GM23338 (cell line): ENCODE measurements at regions not wholly inside any gene's neighbourhood (a gene's known extent, or its start where the extent isn't known, plus 50 kb on each side); places are given as distances from the start of the nearest gene placed in this dataset.
A peak's percentile ranks its signal among the peaks of the same experiment; 100 is the strongest.

Source experiments
- ATAC-seq: fragments of 200-7000 bp; cut with Tn5 transposase; 3 replicates; pipeline ENCODE4 v1.9.1; 2020
- DNase-seq: peaks from one replicate; pipeline ENCODE4 v3.0.0-alpha.2; 2015; ENCODE audit warnings: low spot score
- H2AFZ ChIP-seq: fragments of 200-600 bp; sonication (generic); 2 replicates; pipeline ENCODE4 v1.8.0; 2016; ENCODE audit warnings: antibody characterized with exemption, mild to moderate bottlenecking, moderate library complexity
- H3F3A ChIP-seq: fragments of 200-600 bp; sonication (generic); replicated peaks from 2 replicates; pipeline ENCODE4 v1.8.0; 2017; ENCODE audit warnings: antibody characterized with exemption, mixed run types, low read depth
- H3K27ac ChIP-seq: fragments of 200-600 bp; sonication (generic); 2 replicates; pipeline ENCODE4 v1.6.1; 2016; ENCODE audit warnings: low read depth
- H3K27me3 ChIP-seq: fragments of 200-600 bp; sonication (generic); 2 replicates; pipeline ENCODE4 v1.8.0; 2016; ENCODE audit warnings: mild to moderate bottlenecking, mixed run types, moderate library complexity; ENCODE audit not compliant: insufficient read depth
- H3K36me3 ChIP-seq: fragments of 200-600 bp; sonication (generic); 2 replicates; pipeline ENCODE4 v1.8.0; 2016; ENCODE audit warnings: mild to moderate bottlenecking; ENCODE audit not compliant: insufficient read depth
- H3K4me1 ChIP-seq: fragments of 200-600 bp; sonication (generic); 2 replicates; pipeline ENCODE4 v1.8.0; 2016; ENCODE audit warnings: mild to moderate bottlenecking, moderate library complexity; ENCODE audit not compliant: insufficient read depth
- H3K4me2 ChIP-seq: fragments of 200-600 bp; sonication (generic); 2 replicates; pipeline ENCODE4 v1.7.1; 2017; ENCODE audit warnings: mixed run types
- H3K4me3 ChIP-seq: fragments of 200-600 bp; sonication (generic); 2 replicates; pipeline ENCODE4 v1.6.1; 2016; ENCODE audit warnings: mixed run types
- H3K79me2 ChIP-seq: fragments of 200-600 bp; sonication (generic); replicated peaks from 2 replicates; pipeline ENCODE4 v1.8.0; 2017; ENCODE audit warnings: mild to moderate bottlenecking; ENCODE audit not compliant: insufficient read depth
- H3K9me2 ChIP-seq: fragments of 200-600 bp; sonication (generic); 2 replicates; pipeline ENCODE4 v1.8.0; 2017; ENCODE audit not compliant: insufficient read depth
- H4K20me1 ChIP-seq: fragments of 200-600 bp; sonication (generic); replicated peaks from 2 replicates; pipeline ENCODE4 v1.8.0; 2017; ENCODE audit warnings: mild to moderate bottlenecking; ENCODE audit not compliant: insufficient read depth
- H3K27ac Mint-ChIP-seq: 2 replicates; pipeline ENCODE4 v1.8.0; 2020; ENCODE audit warnings: inconsistent platforms, mild to moderate bottlenecking, moderate library complexity, mixed read lengths
- H3K27me3 Mint-ChIP-seq: 3 replicates; pipeline ENCODE4 v1.8.0; 2022; ENCODE audit warnings: low read depth, mild to moderate bottlenecking, moderate library complexity, mixed read lengths, inconsistent platforms; ENCODE audit not compliant: insufficient read depth, poor library complexity
- H3K36me3 Mint-ChIP-seq: 3 replicates; pipeline ENCODE4 v1.8.0; 2021; ENCODE audit warnings: low read depth, mild to moderate bottlenecking, inconsistent platforms, moderate library complexity, mixed read lengths
- H3K4me1 Mint-ChIP-seq: 3 replicates; pipeline ENCODE4 v1.8.0; 2020; ENCODE audit warnings: mild to moderate bottlenecking, inconsistent platforms, mixed read lengths
- H3K4me3 Mint-ChIP-seq: 3 replicates; pipeline ENCODE4 v1.8.0; 2021; ENCODE audit warnings: moderate library complexity, mild to moderate bottlenecking, inconsistent platforms, mixed read lengths
- H3K9me3 Mint-ChIP-seq: 3 replicates; pipeline ENCODE4 v1.8.0; 2020; ENCODE audit warnings: moderate library complexity, mild to moderate bottlenecking, inconsistent platforms, mixed read lengths
- STAT1 ChIP-seq: IDR thresholded peaks from one replicate; pipeline ENCODE4 v1.6.1; 2016; ENCODE audit warnings: antibody characterized with exemption; ENCODE audit not compliant: unreplicated experiment
- ZNF462 ChIP-seq: fragments of 250-450 bp; sonication (Bioruptor Pico); IDR thresholded peaks from 2 replicates; pipeline ENCODE4 v1.5.0; 2020; ENCODE audit warnings: mild to moderate bottlenecking, moderate library complexity
- TF ChIP-seq, protein P1 (sequence below), 2 experiments: fragments of 200-600 bp in 1 of 2; sonication (generic) in 1 of 2; conservative IDR thresholded peaks; 2 replicates each; pipeline versions ENCODE4 v1.5.1 to v1.6.1; 2016 to 2017; ENCODE audit warnings: antibody characterized with exemption in 2 of 2, low read depth in 2 of 2, mild to moderate bottlenecking in 2 of 2, moderate library complexity in 1 of 2
- TF ChIP-seq, protein P2 (sequence below): IDR thresholded peaks from 2 replicates; pipeline ENCODE4 v1.6.1; 2016; ENCODE audit warnings: antibody characterized with exemption

- TF ChIP-seq ZNF462, result no peak
- TF ChIP-seq, protein P1, sequence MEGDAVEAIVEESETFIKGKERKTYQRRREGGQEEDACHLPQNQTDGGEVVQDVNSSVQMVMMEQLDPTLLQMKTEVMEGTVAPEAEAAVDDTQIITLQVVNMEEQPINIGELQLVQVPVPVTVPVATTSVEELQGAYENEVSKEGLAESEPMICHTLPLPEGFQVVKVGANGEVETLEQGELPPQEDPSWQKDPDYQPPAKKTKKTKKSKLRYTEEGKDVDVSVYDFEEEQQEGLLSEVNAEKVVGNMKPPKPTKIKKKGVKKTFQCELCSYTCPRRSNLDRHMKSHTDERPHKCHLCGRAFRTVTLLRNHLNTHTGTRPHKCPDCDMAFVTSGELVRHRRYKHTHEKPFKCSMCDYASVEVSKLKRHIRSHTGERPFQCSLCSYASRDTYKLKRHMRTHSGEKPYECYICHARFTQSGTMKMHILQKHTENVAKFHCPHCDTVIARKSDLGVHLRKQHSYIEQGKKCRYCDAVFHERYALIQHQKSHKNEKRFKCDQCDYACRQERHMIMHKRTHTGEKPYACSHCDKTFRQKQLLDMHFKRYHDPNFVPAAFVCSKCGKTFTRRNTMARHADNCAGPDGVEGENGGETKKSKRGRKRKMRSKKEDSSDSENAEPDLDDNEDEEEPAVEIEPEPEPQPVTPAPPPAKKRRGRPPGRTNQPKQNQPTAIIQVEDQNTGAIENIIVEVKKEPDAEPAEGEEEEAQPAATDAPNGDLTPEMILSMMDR (conservative IDR thresholded peaks at IDR 0.05; ENCODE audit: low read depth in 2 of 2), result no peak
Observed at GRCh38 chr3:55272031-55272645, 215.0 kb downstream of the WNT5A start (continued).

DNA sequence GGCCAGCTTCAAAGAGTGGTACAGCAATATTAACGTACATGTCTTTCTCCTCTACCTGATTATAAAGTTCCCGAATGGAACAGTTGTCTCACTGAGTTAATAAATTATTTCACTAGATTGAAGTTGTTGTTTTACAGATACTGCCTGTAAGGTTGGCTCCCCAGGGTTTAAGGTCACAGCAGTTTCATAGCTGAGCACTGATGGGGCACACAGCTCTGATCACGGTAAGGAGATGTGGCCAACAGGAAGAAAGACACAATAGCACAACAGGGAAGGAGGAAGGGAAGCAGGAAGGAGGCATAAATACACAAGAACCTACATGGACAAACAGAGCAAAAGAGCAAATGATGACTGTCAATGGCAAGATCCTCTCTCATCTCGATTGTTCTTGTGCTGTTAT lies 215.6 kb downstream of the WNT5A start:
- Histone ChIP-seq H3K79me2 (no peaks in the 10 kb centered on the region), H3F3A (no peaks in the 10 kb centered on the region), H4K20me1 (no peaks in the 10 kb centered on the region), H2AFZ (peak overlapping the region; percentile 60; the same call in 1 of the 2 replicates), H3K4me3 (no peak overlapping the region), H3K9me2 (peaks cover 5% of the 10 kb centered on the region), H3K36me3 (no peaks in the 10 kb centered on the region), H3K4me2 (peak overlapping the region; percentile 31; the same call in 1 of the 2 replicates), H3K27me3 (no peaks in the 10 kb centered on the region), H3K27ac (no peak overlapping the region), H3K4me1 (peaks cover 16% of the 10 kb centered on the region)
- Mint-ChIP-seq H3K27ac (no peak overlapping the region), H3K9me3 (no peaks in the 10 kb centered on the region), H3K36me3 (no peaks in the 10 kb centered on the region), H3K27me3 (peaks cover 5% of the 10 kb centered on the region), H3K4me1 (peaks cover 24% of the 10 kb centered on the region), H3K4me3 (no peak overlapping the region)
- no peak for TF ChIP-seq STAT1
- TF ChIP-seq, protein P1 (conservative IDR thresholded peaks at IDR 0.05; ENCODE audit: low read depth in 2 of 2), result no peak
- TF ChIP-seq, protein P2, sequence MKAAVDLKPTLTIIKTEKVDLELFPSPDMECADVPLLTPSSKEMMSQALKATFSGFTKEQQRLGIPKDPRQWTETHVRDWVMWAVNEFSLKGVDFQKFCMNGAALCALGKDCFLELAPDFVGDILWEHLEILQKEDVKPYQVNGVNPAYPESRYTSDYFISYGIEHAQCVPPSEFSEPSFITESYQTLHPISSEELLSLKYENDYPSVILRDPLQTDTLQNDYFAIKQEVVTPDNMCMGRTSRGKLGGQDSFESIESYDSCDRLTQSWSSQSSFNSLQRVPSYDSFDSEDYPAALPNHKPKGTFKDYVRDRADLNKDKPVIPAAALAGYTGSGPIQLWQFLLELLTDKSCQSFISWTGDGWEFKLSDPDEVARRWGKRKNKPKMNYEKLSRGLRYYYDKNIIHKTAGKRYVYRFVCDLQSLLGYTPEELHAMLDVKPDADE, result no peak
- ATAC-seq (no peak), DNase-seq (no peak)
